Natural killer cell (primary cell): ENCODE measurements at regions not wholly inside any gene's neighbourhood (a gene's known extent, or its start where the extent isn't known, plus 50 kb on each side); places are given as distances from the start of the nearest gene placed in this dataset.

Source experiments
- ATAC-seq, 3 donors: fragments of 150-1000 bp in 2 of 3; fragments of 200-7000 bp in 1 of 3; cut with Tn5 transposase; 1 replicate in 1 of 3; 2 replicates in 2 of 3; pipeline ENCODE4 v1.10.0; 2021; ENCODE audit warnings: mild to moderate bottlenecking in 2 of 3, moderate library complexity in 2 of 3
- DNase-seq, 2 donors: peaks; one replicate each; pipeline versions ENCODE4 v3.0.0 to v3.0.0-alpha.2; 2013 to 2021; ENCODE audit warnings: mixed read lengths in 1 of 2
- H3K27ac ChIP-seq: one replicate; pipeline ENCODE4 v1.5.1; 2013; ENCODE audit warnings: mild to moderate bottlenecking, low read length
- H3K27me3 ChIP-seq: one replicate; pipeline ENCODE4 v1.6.1; 2013; ENCODE audit warnings: low read length; ENCODE audit not compliant: control insufficient read depth, insufficient read depth
- H3K36me3 ChIP-seq: one replicate; pipeline ENCODE4 v1.6.1; 2013; ENCODE audit warnings: low read length; ENCODE audit not compliant: control insufficient read depth, insufficient read depth
- H3K4me1 ChIP-seq: one replicate; pipeline ENCODE4 v1.6.1; 2013; ENCODE audit warnings: low read length; ENCODE audit not compliant: control insufficient read depth, insufficient read depth
- H3K4me3 ChIP-seq: one replicate; pipeline ENCODE4 v1.5.1; 2013; ENCODE audit warnings: low read length
- H3K9me3 ChIP-seq: one replicate; pipeline ENCODE4 v1.6.1; 2013; ENCODE audit warnings: low read length; ENCODE audit not compliant: control insufficient read depth, insufficient read depth
- H3K27ac Mint-ChIP-seq, 2 donors: one replicate each; pipeline ENCODE4 v1.8.0; 2022; ENCODE audit warnings: mild to moderate bottlenecking in 2 of 2, mixed read lengths in 2 of 2, moderate library complexity in 1 of 2
- H3K27me3 Mint-ChIP-seq, 2 donors: one replicate each; pipeline ENCODE4 v1.8.0; 2022; ENCODE audit warnings: low read depth in 2 of 2, mixed read lengths in 2 of 2
- H3K36me3 Mint-ChIP-seq: one replicate; pipeline ENCODE4 v1.8.0; 2022; ENCODE audit warnings: mixed read lengths
- H3K4me1 Mint-ChIP-seq, 2 donors: one replicate each; pipeline ENCODE4 v1.8.0; 2022; ENCODE audit warnings: mixed read lengths in 2 of 2
- H3K4me3 Mint-ChIP-seq: one replicate; pipeline ENCODE4 v1.8.0; 2022; ENCODE audit warnings: mild to moderate bottlenecking, moderate library complexity, mixed read lengths
- H3K9me3 Mint-ChIP-seq, 2 donors: one replicate each; pipeline ENCODE4 v1.8.0; 2022; ENCODE audit warnings: mixed read lengths in 2 of 2
- WGBS: methylation state at CpG from one replicate; pipeline ENCODE4 v1.1.7; 2013; ENCODE audit warnings: missing lambda C conversion rate; ENCODE audit not compliant: insufficient coverage; 5-methylcytosine and 5-hydroxymethylcytosine counted together
- intact Hi-C: fragments of 100-400 bp; cut with micrococcal nuclease; formaldehyde crosslinking; loops from one replicate; pipeline ENCODE4 v1.14.2; 2022
- TF ChIP-seq, protein P1 (sequence below): fragments of 200-600 bp; IDR thresholded peaks from one replicate; pipeline ENCODE4 v1.8.0; 2022; ENCODE audit warnings: antibody characterized with exemption

DNA sequence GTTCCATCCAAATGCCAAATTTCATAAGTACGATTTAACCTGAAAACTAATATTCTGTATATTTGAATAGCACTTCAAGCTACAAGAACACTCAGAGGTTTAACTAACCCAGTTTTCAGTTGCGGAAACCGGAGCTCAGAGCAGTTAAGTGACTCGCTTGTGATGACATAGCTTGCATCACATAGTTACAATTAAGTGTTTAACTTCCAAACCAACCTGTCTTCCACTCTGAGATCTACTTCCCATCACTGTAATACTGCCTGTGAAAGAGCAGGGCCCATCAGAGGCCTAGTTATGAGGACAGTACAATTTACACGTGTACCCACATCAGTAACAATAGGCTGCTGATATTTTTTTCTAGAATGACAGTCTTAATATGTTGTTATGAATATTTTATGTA, 120.3 kb downstream of the MAD2L1 start:
- 86% methylated on average over 4 of the region's 5 CpGs for WGBS
- peaks cover 3 to 4% of the 10 kb centered on the region in 2 donors for H3K9me3 Mint-ChIP-seq
- H3K27ac ChIP-seq: no peak overlapping the region
- intact Hi-C loops: no loop called here
- H3K4me1 ChIP-seq: no peaks in the 10 kb centered on the region
- no peaks in the 10 kb centered on the region for H3K27me3 Mint-ChIP-seq
- no peaks in the 10 kb centered on the region for H3K4me1 Mint-ChIP-seq
- ATAC-seq (no peak), DNase-seq (no peak)
- H3K9me3 ChIP-seq: no peaks in the 10 kb centered on the region
- H3K4me3 Mint-ChIP-seq: no peak overlapping the region
- H3K36me3 ChIP-seq: no peaks in the 10 kb centered on the region
- H3K4me3 ChIP-seq: no peak overlapping the region
- no peaks in the 10 kb centered on the region for H3K27me3 ChIP-seq
- no peaks in the 10 kb centered on the region for H3K36me3 Mint-ChIP-seq
- TF ChIP-seq, protein P1, sequence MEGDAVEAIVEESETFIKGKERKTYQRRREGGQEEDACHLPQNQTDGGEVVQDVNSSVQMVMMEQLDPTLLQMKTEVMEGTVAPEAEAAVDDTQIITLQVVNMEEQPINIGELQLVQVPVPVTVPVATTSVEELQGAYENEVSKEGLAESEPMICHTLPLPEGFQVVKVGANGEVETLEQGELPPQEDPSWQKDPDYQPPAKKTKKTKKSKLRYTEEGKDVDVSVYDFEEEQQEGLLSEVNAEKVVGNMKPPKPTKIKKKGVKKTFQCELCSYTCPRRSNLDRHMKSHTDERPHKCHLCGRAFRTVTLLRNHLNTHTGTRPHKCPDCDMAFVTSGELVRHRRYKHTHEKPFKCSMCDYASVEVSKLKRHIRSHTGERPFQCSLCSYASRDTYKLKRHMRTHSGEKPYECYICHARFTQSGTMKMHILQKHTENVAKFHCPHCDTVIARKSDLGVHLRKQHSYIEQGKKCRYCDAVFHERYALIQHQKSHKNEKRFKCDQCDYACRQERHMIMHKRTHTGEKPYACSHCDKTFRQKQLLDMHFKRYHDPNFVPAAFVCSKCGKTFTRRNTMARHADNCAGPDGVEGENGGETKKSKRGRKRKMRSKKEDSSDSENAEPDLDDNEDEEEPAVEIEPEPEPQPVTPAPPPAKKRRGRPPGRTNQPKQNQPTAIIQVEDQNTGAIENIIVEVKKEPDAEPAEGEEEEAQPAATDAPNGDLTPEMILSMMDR: no peak
- H3K27ac Mint-ChIP-seq: no peak overlapping the region

DNA sequence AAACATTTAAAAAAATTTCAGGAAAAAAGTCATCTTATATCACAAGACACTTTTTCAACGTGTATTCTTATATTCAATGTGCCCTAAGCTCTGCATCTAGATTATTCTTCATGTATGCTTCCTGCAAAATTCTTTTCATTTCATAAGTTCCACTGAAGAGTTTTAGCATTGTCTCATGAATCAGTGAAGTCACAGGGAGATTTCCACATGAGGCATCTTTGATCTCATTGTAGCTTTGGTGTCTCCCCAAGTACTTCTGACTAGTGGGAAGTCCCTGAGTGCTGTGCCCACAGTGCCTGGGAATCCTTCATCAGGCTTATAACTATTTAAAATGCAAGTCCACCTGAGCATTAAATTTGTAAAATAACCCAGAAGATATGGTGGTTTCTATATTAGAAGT, 123.8 kb downstream of the MAD2L1 start:
- H3K36me3 ChIP-seq: no peaks in the 10 kb centered on the region
- Mint-ChIP-seq H3K9me3 (peaks cover 4 to 7% of the 10 kb centered on the region in 2 donors), H3K27me3 (no peaks in the 10 kb centered on the region), H3K27ac (no peak overlapping the region), H3K36me3 (no peaks in the 10 kb centered on the region), H3K4me1 (no peaks in the 10 kb centered on the region), H3K4me3 (no peak overlapping the region)
- ATAC-seq (no peak), DNase-seq (no peak)
- 100% methylated on average over 1 of the region's 1 CpG for WGBS
- intact Hi-C loops: no loop called here
- TF ChIP-seq, protein P1: no peak
- no peak overlapping the region for H3K4me3 ChIP-seq
- no peaks in the 10 kb centered on the region for H3K27me3 ChIP-seq
- H3K27ac ChIP-seq: no peak overlapping the region
- no peaks in the 10 kb centered on the region for H3K4me1 ChIP-seq
- H3K9me3 ChIP-seq: no peaks in the 10 kb centered on the region

DNA sequence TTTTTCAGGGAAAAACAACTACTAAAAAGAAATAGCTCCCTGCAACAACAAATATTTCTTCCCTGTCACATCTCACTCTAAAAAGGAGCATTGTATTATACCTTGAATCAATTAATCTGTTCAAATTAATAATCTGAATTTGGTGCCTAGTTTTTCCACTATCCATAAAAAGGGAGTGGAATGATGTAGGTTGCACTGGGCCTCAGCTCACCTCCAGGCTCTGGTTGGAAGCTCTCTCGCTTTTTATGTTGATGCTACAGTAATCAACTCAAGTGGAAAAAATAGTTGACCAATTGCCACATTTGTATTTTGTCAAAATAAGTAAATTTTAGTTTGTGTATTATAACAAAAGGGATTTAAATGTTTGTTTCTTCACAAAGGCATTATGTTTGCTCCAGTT, 126.1 kb downstream of the MAD2L1 start:
- no peaks in the 10 kb centered on the region for H3K9me3 ChIP-seq
- Mint-ChIP-seq H3K36me3 (no peaks in the 10 kb centered on the region), H3K27ac (no peak overlapping the region), H3K4me3 (no peak overlapping the region), H3K4me1 (no peaks in the 10 kb centered on the region), H3K9me3 (peaks cover 6 to 11% of the 10 kb centered on the region in 2 donors), H3K27me3 (no peaks in the 10 kb centered on the region)
- H3K27ac ChIP-seq: no peak overlapping the region
- no peaks in the 10 kb centered on the region for H3K27me3 ChIP-seq
- no peaks in the 10 kb centered on the region for H3K4me1 ChIP-seq
- H3K36me3 ChIP-seq: no peaks in the 10 kb centered on the region
- DNase-seq (no peak), ATAC-seq (no peak)
- TF ChIP-seq, protein P1: no peak
- intact Hi-C loops: no loop called here
- 88% methylated on average over 1 of the region's 1 CpG for WGBS
- H3K4me3 ChIP-seq: no peak overlapping the region
